ENCODE measurements at regions not wholly inside any gene's neighbourhood (a gene's known extent, or its start where the extent isn't known, plus 50 kb on each side); places are given as distances from the start of the nearest gene placed in this dataset.

DNA sequence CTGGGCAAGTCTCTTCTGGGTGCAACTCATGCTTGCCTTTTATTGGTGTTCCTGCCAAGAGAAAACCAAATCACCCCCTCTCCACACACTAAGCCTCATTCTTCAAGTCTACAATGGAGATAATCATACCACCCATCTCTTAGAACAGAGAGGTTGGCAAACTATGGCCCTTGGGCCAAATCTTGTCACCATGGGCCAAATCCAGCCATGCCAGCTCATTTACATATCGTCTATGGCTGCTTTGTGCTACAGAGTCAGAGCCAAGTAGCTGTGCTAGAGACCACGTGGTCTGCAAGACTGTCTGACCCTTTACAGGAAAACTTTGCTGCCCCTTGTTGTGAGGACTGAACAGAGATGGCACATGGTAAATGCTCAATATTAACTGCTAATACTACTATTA lies 270.3 kb upstream of the PARD3B start:
- no peak for TF ChIP-seq EZH2 (IDR thresholded peaks at IDR 0.05; ENCODE audit: borderline replicate concordance, low read length)
- no peak for TF ChIP-seq CTCF (IDR thresholded peaks at IDR 0.05; ENCODE audit: low read length)
